GM19324 (cell line): ENCODE measurements at regions not wholly inside any gene's neighbourhood (a gene's known extent, or its start where the extent isn't known, plus 50 kb on each side); places are given as distances from the start of the nearest gene placed in this dataset.

Experiments
- ATAC-seq: cut with Tn5 transposase; IDR thresholded peaks from one replicate; pipeline ENCODE4 v1.9.1; 2021; ENCODE audit warnings: mild to moderate bottlenecking, moderate library complexity; ENCODE audit not compliant: unreplicated experiment, low FRiP score

GRCh38 chr14:86626530-86626929, 1096.6 kb downstream of the FLRT2 start:
- no peak for ATAC-seq

- ATAC-seq = no peak
Observed at GRCh38 chr14:86625637-86626036, 1095.7 kb downstream of the FLRT2 start.

GRCh38 chr14:86619726-86620125, 1089.8 kb downstream of the FLRT2 start:
- ATAC-seq = no peak

- no peak for ATAC-seq
Observed at GRCh38 chr14:86613786-86614185, 1083.8 kb downstream of the FLRT2 start.

GRCh38 chr14:86613126-86613525, 1083.2 kb downstream of the FLRT2 start:
- ATAC-seq = no peak

GRCh38 chr14:86604561-86604960, 1074.6 kb downstream of the FLRT2 start:
- ATAC-seq = no peak

GRCh38 chr14:86602263-86602662, 1072.3 kb downstream of the FLRT2 start:
- no peak for ATAC-seq

- no peak for ATAC-seq
Observed at GRCh38 chr14:86601813-86602212, 1071.9 kb downstream of the FLRT2 start.

- ATAC-seq = no peak
Observed at GRCh38 chr14:86597279-86597678, 1067.3 kb downstream of the FLRT2 start.

- ATAC-seq = no peak
Observed at GRCh38 chr14:86596024-86596423, 1066.1 kb downstream of the FLRT2 start.

GRCh38 chr14:86575141-86575540, 1045.2 kb downstream of the FLRT2 start:
- ATAC-seq = no peak

GRCh38 chr14:86574778-86575129, 1044.8 kb downstream of the FLRT2 start:
- no peak for ATAC-seq

GRCh38 chr14:86574051-86574777, 1044.3 kb downstream of the FLRT2 start:
- ATAC-seq = no peak

GRCh38 chr14:86570371-86570770, 1040.4 kb downstream of the FLRT2 start:
- no peak for ATAC-seq

GRCh38 chr14:86543521-86543920, 1013.6 kb downstream of the FLRT2 start:
- no peak for ATAC-seq

- no peak for ATAC-seq
Observed at GRCh38 chr14:86541972-86542371, 1012.0 kb downstream of the FLRT2 start.

GRCh38 chr14:86540636-86541247, 1010.8 kb downstream of the FLRT2 start:
- ATAC-seq = no peak

- ATAC-seq = no peak
Observed at GRCh38 chr14:86539361-86540070, 1009.6 kb downstream of the FLRT2 start.

- no peak for ATAC-seq
Observed at GRCh38 chr14:86533834-86534233, 1003.9 kb downstream of the FLRT2 start.

- no peak for ATAC-seq
Observed at GRCh38 chr14:86532219-86532618, 1002.3 kb downstream of the FLRT2 start.

- no peak for ATAC-seq
Observed at GRCh38 chr14:86530457-86530856, 1000.5 kb downstream of the FLRT2 start.

- ATAC-seq = no peak
Observed at GRCh38 chr14:86527312-86527711, 997.4 kb downstream of the FLRT2 start.
